Middle frontal gyrus (tissue), 1 donor: ENCODE measurements at regions not wholly inside any gene's neighbourhood (a gene's known extent, or its start where the extent isn't known, plus 50 kb on each side); places are given as distances from the start of the nearest gene placed in this dataset.

Experiments
- DNase-seq: peaks from one replicate; pipeline ENCODE4 v3.0.0-alpha.2; 2015; ENCODE audit warnings: low spot score; ENCODE audit errors: extremely low spot score

GRCh38 chrY:8390310-8390709, 947.0 kb upstream of the TSPY4 start:
- no peak for DNase-seq

GRCh38 chrY:8393246-8393645, 944.0 kb upstream of the TSPY4 start:
- DNase-seq, result no peak

- no peak for DNase-seq
Observed at GRCh38 chrY:8422906-8423305, 914.4 kb upstream of the TSPY4 start.

GRCh38 chrY:8426433-8426832, 910.8 kb upstream of the TSPY4 start:
- no peak for DNase-seq

- no peak for DNase-seq
Observed at GRCh38 chrY:8437510-8437909, 899.8 kb upstream of the TSPY4 start.

- DNase-seq, result no peak
Observed at GRCh38 chrY:8442097-8442496, 895.2 kb upstream of the TSPY4 start.

GRCh38 chrY:8452963-8453362, 884.3 kb upstream of the TSPY4 start:
- DNase-seq, result no peak

- no peak for DNase-seq
Observed at GRCh38 chrY:8466813-8467212, 870.5 kb upstream of the TSPY4 start.

- DNase-seq, result no peak
Observed at GRCh38 chrY:8470249-8470648, 867.0 kb upstream of the TSPY4 start.

- no peak for DNase-seq
Observed at GRCh38 chrY:8479141-8479540, 858.1 kb upstream of the TSPY4 start.

- no peak for DNase-seq
Observed at GRCh38 chrY:8488955-8489354, 848.3 kb upstream of the TSPY4 start.

GRCh38 chrY:8489880-8490630, 847.2 kb upstream of the TSPY4 start:
- DNase-seq, result no peak

- no peak for DNase-seq
Observed at GRCh38 chrY:8494396-8494795, 842.9 kb upstream of the TSPY4 start.

GRCh38 chrY:8495243-8495642, 842.0 kb upstream of the TSPY4 start:
- no peak for DNase-seq

GRCh38 chrY:8500888-8501287, 836.4 kb upstream of the TSPY4 start:
- no peak for DNase-seq

GRCh38 chrY:8533468-8533867, 803.8 kb upstream of the TSPY4 start:
- DNase-seq, result no peak

- DNase-seq, result no peak
Observed at GRCh38 chrY:8535704-8536103, 801.6 kb upstream of the TSPY4 start.

GRCh38 chrY:8536277-8536676, 801.0 kb upstream of the TSPY4 start:
- no peak for DNase-seq

- DNase-seq, result no peak
Observed at GRCh38 chrY:8541306-8541705, 796.0 kb upstream of the TSPY4 start.

- no peak for DNase-seq
Observed at GRCh38 chrY:8544715-8545114, 792.5 kb upstream of the TSPY4 start.

- no peak for DNase-seq
Observed at GRCh38 chrY:8547931-8548330, 789.3 kb upstream of the TSPY4 start.

- peak; percentile 3 for DNase-seq
Observed at GRCh38 chrY:8551323-8551722, 785.9 kb upstream of the TSPY4 start.

GRCh38 chrY:8552168-8552805, 785.0 kb upstream of the TSPY4 start:
- no peak for DNase-seq
